SK-N-MC (cell line): ENCODE measurements at regions not wholly inside any gene's neighbourhood (a gene's known extent, or its start where the extent isn't known, plus 50 kb on each side); places are given as distances from the start of the nearest gene placed in this dataset.

Experiments
- EZH2 ChIP-seq: fragments of 200-600 bp; sonication (generic); IDR thresholded peaks from one replicate; pipeline ENCODE4 v1.6.1; 2017; ENCODE audit warnings: antibody characterized with exemption
- FOXP2 ChIP-seq: optimal IDR thresholded peaks from 2 replicates; pipeline ENCODE3; 2011; ENCODE audit warnings: mild to moderate bottlenecking, moderate library complexity; ENCODE audit not compliant: insufficient read depth; ENCODE audit errors: extremely low read length, control extremely low read depth
- POLR2AphosphoS5 ChIP-seq: IDR thresholded peaks from 2 replicates; pipeline ENCODE4 v1.6.1; 2012; ENCODE audit warnings: mild to moderate bottlenecking, low read depth, low read length, borderline replicate concordance

DNA sequence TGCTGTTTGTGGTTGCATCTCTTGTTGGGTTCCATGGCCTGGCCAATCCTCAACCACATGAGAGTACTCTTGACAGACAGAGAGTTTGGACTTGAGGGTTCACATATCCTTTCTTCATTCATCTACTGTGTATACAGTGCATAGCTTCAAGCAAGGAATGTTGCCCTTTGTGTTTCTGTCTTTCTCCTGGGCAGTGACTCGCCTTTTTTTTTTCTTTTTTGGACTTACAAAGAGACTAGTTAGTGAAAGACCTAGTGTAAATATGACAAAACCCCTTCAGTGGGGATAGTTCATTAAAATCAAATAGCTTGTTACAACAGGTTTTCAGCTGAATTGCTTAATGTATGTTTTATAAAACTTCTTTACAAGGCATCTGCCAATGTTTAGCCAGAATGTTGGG is 290.2 kb downstream of the FGFR2 start:
- no peak for TF ChIP-seq EZH2
- no peak for TF ChIP-seq POLR2AphosphoS5
- TF ChIP-seq FOXP2 = no peak
